ENCODE measurements at regions not wholly inside any gene's neighbourhood (a gene's known extent, or its start where the extent isn't known, plus 50 kb on each side); places are given as distances from the start of the nearest gene placed in this dataset.

DNA sequence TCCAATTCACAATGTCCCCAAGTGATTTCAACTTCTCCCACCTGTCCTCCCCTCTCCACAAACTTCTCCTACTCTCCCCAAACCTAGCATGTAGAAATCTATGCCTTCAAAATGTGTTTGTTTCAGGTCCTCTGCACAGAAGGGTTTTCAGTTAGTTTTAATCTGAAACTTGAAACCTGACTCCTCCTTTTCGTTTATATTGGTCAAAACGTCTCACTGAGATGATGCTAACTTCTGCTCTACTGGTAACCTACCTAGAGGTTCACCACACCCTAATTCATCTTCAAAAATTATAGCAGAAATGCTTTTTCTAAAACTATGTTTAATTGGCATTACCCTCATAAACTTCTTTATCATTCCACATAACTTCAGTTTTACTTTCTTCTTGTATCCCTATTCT is 401.8 kb upstream of the ADAMTS16 start:
- TF ChIP-seq TAF1 (IDR thresholded peaks at IDR 0.05; ENCODE audit: borderline replicate concordance, insufficient read depth, low read length) (no peak), FOXP2 (optimal IDR thresholded peaks at IDR 0.05; ENCODE audit: borderline replicate concordance, extremely low read depth, extremely low read length, insufficient read depth) (no peak), SIN3A (IDR thresholded peaks at IDR 0.05; ENCODE audit: borderline replicate concordance, insufficient read depth, low read length) (no peak), POLR2AphosphoS5 (IDR thresholded peaks at IDR 0.05; ENCODE audit: low read depth, low read length) (no peak)
- TF ChIP-seq, protein P1, sequence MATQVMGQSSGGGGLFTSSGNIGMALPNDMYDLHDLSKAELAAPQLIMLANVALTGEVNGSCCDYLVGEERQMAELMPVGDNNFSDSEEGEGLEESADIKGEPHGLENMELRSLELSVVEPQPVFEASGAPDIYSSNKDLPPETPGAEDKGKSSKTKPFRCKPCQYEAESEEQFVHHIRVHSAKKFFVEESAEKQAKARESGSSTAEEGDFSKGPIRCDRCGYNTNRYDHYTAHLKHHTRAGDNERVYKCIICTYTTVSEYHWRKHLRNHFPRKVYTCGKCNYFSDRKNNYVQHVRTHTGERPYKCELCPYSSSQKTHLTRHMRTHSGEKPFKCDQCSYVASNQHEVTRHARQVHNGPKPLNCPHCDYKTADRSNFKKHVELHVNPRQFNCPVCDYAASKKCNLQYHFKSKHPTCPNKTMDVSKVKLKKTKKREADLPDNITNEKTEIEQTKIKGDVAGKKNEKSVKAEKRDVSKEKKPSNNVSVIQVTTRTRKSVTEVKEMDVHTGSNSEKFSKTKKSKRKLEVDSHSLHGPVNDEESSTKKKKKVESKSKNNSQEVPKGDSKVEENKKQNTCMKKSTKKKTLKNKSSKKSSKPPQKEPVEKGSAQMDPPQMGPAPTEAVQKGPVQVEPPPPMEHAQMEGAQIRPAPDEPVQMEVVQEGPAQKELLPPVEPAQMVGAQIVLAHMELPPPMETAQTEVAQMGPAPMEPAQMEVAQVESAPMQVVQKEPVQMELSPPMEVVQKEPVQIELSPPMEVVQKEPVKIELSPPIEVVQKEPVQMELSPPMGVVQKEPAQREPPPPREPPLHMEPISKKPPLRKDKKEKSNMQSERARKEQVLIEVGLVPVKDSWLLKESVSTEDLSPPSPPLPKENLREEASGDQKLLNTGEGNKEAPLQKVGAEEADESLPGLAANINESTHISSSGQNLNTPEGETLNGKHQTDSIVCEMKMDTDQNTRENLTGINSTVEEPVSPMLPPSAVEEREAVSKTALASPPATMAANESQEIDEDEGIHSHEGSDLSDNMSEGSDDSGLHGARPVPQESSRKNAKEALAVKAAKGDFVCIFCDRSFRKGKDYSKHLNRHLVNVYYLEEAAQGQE (IDR thresholded peaks at IDR 0.05; ENCODE audit: insufficient read depth in 1 of 2, low read depth in 2 of 2, low read length in 2 of 2): no peak

DNA sequence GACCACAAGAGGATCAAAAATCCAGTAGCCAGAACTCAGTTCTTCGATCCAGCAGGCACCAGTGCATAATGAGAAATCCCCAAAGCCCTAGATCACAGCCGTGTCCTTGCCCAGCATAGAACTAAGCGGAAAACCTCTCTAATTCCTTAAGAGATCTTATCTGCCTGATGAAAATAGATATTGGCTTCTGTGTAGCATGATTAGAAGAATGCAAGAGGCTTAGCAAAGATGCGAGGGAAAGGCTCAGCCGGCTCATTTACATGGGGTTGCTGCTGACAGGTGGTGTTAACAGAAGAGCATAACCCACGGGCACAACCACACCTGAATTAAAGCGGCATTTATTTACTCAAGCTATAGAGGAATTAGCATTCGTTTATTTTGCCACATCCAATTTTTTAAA is 400.0 kb upstream of the ADAMTS16 start:
- TF ChIP-seq SIN3A (IDR thresholded peaks at IDR 0.05; ENCODE audit: borderline replicate concordance, insufficient read depth, low read length) (no peak), TAF1 (IDR thresholded peaks at IDR 0.05; ENCODE audit: borderline replicate concordance, insufficient read depth, low read length) (no peak), FOXP2 (optimal IDR thresholded peaks at IDR 0.05; ENCODE audit: borderline replicate concordance, extremely low read depth, extremely low read length, insufficient read depth) (no peak), POLR2AphosphoS5 (IDR thresholded peaks at IDR 0.05; ENCODE audit: low read depth, low read length) (no peak)
- TF ChIP-seq, protein P1 (IDR thresholded peaks at IDR 0.05; ENCODE audit: insufficient read depth in 1 of 2, low read depth in 2 of 2, low read length in 2 of 2): no peak

- TF ChIP-seq TAF1 (IDR thresholded peaks at IDR 0.05; ENCODE audit: borderline replicate concordance, insufficient read depth, low read length) (no peak), SIN3A (IDR thresholded peaks at IDR 0.05; ENCODE audit: borderline replicate concordance, insufficient read depth, low read length) (no peak), FOXP2 (optimal IDR thresholded peaks at IDR 0.05; ENCODE audit: borderline replicate concordance, extremely low read depth, extremely low read length, insufficient read depth) (no peak), POLR2AphosphoS5 (IDR thresholded peaks at IDR 0.05; ENCODE audit: low read depth, low read length) (no peak)
- TF ChIP-seq, protein P1 (IDR thresholded peaks at IDR 0.05; ENCODE audit: insufficient read depth in 1 of 2, low read depth in 2 of 2, low read length in 2 of 2): no peak
Observed at GRCh38 chr5:4758550-4758949, 381.6 kb upstream of the ADAMTS16 start.

DNA sequence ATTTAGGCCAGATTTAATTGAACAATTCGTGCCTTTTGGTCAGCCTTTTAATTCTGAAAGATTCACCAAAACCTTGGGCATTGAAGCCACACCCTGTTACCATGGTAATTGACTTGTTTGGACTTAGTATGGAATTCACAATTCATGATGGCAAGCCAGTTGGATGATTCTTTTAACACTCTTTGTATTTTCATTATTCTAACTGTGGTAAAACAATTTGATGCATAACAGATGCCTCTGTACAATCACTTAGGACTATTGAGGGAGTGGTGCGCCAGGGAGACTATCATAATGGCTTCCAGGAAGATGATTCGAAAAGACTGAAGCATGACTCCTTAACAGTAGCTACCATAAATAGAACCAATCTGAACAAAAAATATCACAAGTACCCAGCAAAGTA is 381.1 kb upstream of the ADAMTS16 start:
- TF ChIP-seq, protein P1 (IDR thresholded peaks at IDR 0.05; ENCODE audit: insufficient read depth in 1 of 2, low read depth in 2 of 2, low read length in 2 of 2): no peak
- TF ChIP-seq TAF1 (IDR thresholded peaks at IDR 0.05; ENCODE audit: borderline replicate concordance, insufficient read depth, low read length): no peak
- no peak for TF ChIP-seq SIN3A (IDR thresholded peaks at IDR 0.05; ENCODE audit: borderline replicate concordance, insufficient read depth, low read length)
- TF ChIP-seq POLR2AphosphoS5 (IDR thresholded peaks at IDR 0.05; ENCODE audit: low read depth, low read length): no peak
- no peak for TF ChIP-seq FOXP2 (optimal IDR thresholded peaks at IDR 0.05; ENCODE audit: borderline replicate concordance, extremely low read depth, extremely low read length, insufficient read depth)

- TF ChIP-seq SIN3A (IDR thresholded peaks at IDR 0.05; ENCODE audit: borderline replicate concordance, insufficient read depth, low read length) (no peak), TAF1 (IDR thresholded peaks at IDR 0.05; ENCODE audit: borderline replicate concordance, insufficient read depth, low read length) (no peak), FOXP2 (optimal IDR thresholded peaks at IDR 0.05; ENCODE audit: borderline replicate concordance, extremely low read depth, extremely low read length, insufficient read depth) (no peak), POLR2AphosphoS5 (IDR thresholded peaks at IDR 0.05; ENCODE audit: low read depth, low read length) (no peak)
- TF ChIP-seq, protein P1 (IDR thresholded peaks at IDR 0.05; ENCODE audit: insufficient read depth in 1 of 2, low read depth in 2 of 2, low read length in 2 of 2): no peak
Observed at GRCh38 chr5:4762316-4762715, 377.8 kb upstream of the ADAMTS16 start.

Data from PFSK-1 (cell line).